Astrocyte (in vitro differentiated cells and primary cell): ENCODE measurements at regions not wholly inside any gene's neighbourhood (a gene's known extent, or its start where the extent isn't known, plus 50 kb on each side); places are given as distances from the start of the nearest gene placed in this dataset.
A peak's percentile ranks its signal among the peaks of the same experiment; 100 is the strongest.

Source experiments
- DNase-seq: peaks from one replicate; pipeline ENCODE4 v3.0.0-alpha.2; 2010; ENCODE audit warnings: low read depth
- FAIRE-seq: peaks from 2 replicates; lab custom pipeline; 2011; peaks lifted over from hg19 to GRCh38; lab: Jason Lieb, UNC
- H2AFZ ChIP-seq: 2 replicates; pipeline ENCODE4 v1.6.0; 2012; ENCODE audit warnings: low read depth, low read length, inconsistent platforms
- H3K27ac ChIP-seq: 2 replicates; pipeline ENCODE4 v1.5.1; 2011; ENCODE audit warnings: low read depth, low read length, inconsistent platforms
- H3K27me3 ChIP-seq: 2 replicates; pipeline ENCODE4 v1.6.0; 2011; ENCODE audit warnings: low read length, inconsistent platforms; ENCODE audit not compliant: insufficient read depth
- H3K36me3 ChIP-seq: 2 replicates; pipeline ENCODE4 v1.5.1; 2011; ENCODE audit warnings: low read length, inconsistent platforms; ENCODE audit not compliant: insufficient read depth
- H3K4me1 ChIP-seq: 2 replicates; pipeline ENCODE4 v1.5.1; 2011; ENCODE audit warnings: low read length, inconsistent platforms; ENCODE audit not compliant: insufficient read depth
- H3K4me2 ChIP-seq: 2 replicates; pipeline ENCODE4 v1.6.0; 2012; ENCODE audit warnings: low read length, inconsistent platforms
- H3K4me3 ChIP-seq: 2 replicates; pipeline ENCODE4 v1.5.1; 2011; ENCODE audit warnings: low read depth, mild to moderate bottlenecking, low read length, inconsistent platforms; ENCODE audit not compliant: insufficient read depth
- H3K79me2 ChIP-seq: 2 replicates; pipeline ENCODE4 v1.6.0; 2012; ENCODE audit warnings: mild to moderate bottlenecking, low read length, inconsistent platforms; ENCODE audit not compliant: insufficient read depth
- H3K9ac ChIP-seq: 2 replicates; pipeline ENCODE4 v1.6.0; 2012; ENCODE audit warnings: mild to moderate bottlenecking, low read length, inconsistent platforms
- H3K9me3 ChIP-seq: 2 replicates; pipeline ENCODE4 v1.5.1; 2012; ENCODE audit warnings: low read depth, mild to moderate bottlenecking, low read length, inconsistent platforms; ENCODE audit not compliant: insufficient read depth
- H4K20me1 ChIP-seq: 2 replicates; pipeline ENCODE4 v1.6.0; 2012; ENCODE audit warnings: low read length, inconsistent platforms; ENCODE audit not compliant: insufficient read depth
- H3K27ac Mint-ChIP-seq: one replicate; pipeline ENCODE4 v1.8.0; 2021; ENCODE audit warnings: mild to moderate bottlenecking, mixed read lengths; ENCODE audit not compliant: unreplicated experiment
- H3K27me3 Mint-ChIP-seq: one replicate; pipeline ENCODE4 v1.8.0; 2021; ENCODE audit warnings: low read depth, mixed read lengths; ENCODE audit not compliant: unreplicated experiment
- H3K36me3 Mint-ChIP-seq: one replicate; pipeline ENCODE4 v1.8.0; 2021; ENCODE audit warnings: low read depth, mixed read lengths; ENCODE audit not compliant: unreplicated experiment
- H3K4me1 Mint-ChIP-seq: one replicate; pipeline ENCODE4 v1.8.0; 2021; ENCODE audit warnings: low read depth, mixed read lengths; ENCODE audit not compliant: unreplicated experiment
- H3K4me3 Mint-ChIP-seq: one replicate; pipeline ENCODE4 v1.8.0; 2021; ENCODE audit warnings: mild to moderate bottlenecking, moderate library complexity, mixed read lengths; ENCODE audit not compliant: unreplicated experiment
- H3K9me3 Mint-ChIP-seq: one replicate; pipeline ENCODE4 v1.8.0; 2021; ENCODE audit warnings: mild to moderate bottlenecking, mixed read lengths; ENCODE audit not compliant: unreplicated experiment
- EZH2 ChIP-seq: IDR thresholded peaks from 2 replicates; pipeline ENCODE4 v1.6.1; 2012; ENCODE audit warnings: mild to moderate bottlenecking, low read length, inconsistent platforms; ENCODE audit not compliant: insufficient read depth
- TF ChIP-seq, protein P1 (sequence below): IDR thresholded peaks from 2 replicates; pipeline ENCODE4 v1.5.1; 2011; ENCODE audit warnings: low read depth, mild to moderate bottlenecking, inconsistent platforms, low read length, moderate library complexity; ENCODE audit not compliant: insufficient read depth

DNA sequence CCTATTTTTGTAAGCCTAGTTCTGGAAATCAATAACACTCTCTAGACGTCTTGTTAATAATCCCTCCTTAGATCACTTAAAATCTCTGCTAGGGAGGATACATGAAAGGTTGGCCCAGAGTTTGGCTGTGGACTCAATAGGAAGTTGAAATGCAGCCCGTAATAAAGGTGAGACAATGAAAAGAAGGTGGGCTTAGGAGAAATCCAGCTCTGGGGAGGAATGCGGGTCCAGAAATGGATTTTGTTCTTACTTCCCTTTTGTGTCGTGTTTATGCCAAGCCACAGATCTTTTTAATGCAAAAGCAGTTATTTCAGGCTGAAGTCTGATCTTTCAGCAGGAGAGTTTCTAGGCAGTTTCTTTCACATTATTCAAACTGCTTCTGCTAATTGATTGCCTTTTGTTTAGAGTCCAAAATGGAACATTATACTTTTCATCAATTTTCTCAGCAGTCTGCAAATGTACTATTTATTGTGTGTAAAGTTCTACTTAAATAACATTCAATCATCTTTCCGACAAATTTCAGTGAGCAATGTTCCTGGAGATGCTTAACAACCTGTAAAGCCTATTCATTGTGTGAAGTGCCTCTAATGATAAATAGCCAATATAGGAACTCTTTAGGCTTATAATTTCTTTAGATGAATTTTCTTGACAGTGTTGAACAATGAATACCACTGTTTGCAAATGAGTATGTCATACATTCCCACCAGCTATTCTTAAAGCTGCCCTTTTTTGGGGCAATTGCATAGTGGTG is 252.9 kb upstream of the KRR1 start:
- Histone ChIP-seq H3K36me3 (no peaks in the 10 kb centered on the region), H4K20me1 (no peaks in the 10 kb centered on the region), H3K27me3 (no peaks in the 10 kb centered on the region), H3K27ac (no peak overlapping the region), H3K4me1 (peaks cover 21% of the 10 kb centered on the region), H3K4me2 (no peak overlapping the region), H3K9ac (no peak overlapping the region), H3K79me2 (no peaks in the 10 kb centered on the region), H2AFZ (peak overlapping the region; percentile 3), H3K4me3 (no peak overlapping the region), H3K9me3 (no peaks in the 10 kb centered on the region)
- TF ChIP-seq, protein P1, sequence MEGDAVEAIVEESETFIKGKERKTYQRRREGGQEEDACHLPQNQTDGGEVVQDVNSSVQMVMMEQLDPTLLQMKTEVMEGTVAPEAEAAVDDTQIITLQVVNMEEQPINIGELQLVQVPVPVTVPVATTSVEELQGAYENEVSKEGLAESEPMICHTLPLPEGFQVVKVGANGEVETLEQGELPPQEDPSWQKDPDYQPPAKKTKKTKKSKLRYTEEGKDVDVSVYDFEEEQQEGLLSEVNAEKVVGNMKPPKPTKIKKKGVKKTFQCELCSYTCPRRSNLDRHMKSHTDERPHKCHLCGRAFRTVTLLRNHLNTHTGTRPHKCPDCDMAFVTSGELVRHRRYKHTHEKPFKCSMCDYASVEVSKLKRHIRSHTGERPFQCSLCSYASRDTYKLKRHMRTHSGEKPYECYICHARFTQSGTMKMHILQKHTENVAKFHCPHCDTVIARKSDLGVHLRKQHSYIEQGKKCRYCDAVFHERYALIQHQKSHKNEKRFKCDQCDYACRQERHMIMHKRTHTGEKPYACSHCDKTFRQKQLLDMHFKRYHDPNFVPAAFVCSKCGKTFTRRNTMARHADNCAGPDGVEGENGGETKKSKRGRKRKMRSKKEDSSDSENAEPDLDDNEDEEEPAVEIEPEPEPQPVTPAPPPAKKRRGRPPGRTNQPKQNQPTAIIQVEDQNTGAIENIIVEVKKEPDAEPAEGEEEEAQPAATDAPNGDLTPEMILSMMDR = no peak
- no peak for TF ChIP-seq EZH2
- H3K27ac Mint-ChIP-seq = no peak overlapping the region
- FAIRE-seq = no peak
- no peak for DNase-seq
- no peaks in the 10 kb centered on the region for H3K36me3 Mint-ChIP-seq
- H3K4me3 Mint-ChIP-seq = no peak overlapping the region
- H3K4me1 Mint-ChIP-seq = peaks cover 22% of the 10 kb centered on the region
- H3K9me3 Mint-ChIP-seq = no peaks in the 10 kb centered on the region
- no peaks in the 10 kb centered on the region for H3K27me3 Mint-ChIP-seq

DNA sequence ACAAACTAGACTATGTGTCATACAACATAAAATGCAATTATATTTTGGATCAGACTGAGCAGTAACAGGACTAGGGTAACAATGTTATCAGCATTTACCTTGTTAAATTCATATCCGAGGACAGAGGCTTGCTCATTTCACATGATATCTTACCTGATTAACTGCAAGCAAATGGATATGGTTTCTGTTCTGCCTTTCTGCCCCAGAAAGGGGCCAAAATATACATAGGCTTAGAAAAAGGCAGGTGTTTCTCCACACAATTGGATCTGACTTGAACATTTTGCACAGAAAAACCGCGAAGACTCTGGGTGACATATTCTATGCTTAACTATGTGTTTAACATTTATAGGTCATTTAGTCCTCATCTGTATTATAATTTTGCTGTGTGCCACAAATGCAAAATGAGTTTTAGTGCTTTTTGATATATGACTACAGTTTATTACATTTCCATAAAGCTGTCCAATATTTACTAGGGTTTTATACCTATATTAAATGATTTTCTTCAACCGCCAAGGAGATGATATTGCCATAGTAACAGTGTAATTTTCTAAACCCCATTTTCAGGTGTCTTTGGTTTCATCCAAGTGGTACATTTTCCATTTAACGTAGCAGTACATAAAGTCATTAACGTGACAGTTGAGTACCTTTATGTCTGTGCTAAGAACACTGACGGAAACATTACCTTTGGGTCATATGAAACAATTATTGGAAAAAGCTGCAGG is 249.3 kb upstream of the KRR1 start:
- Histone ChIP-seq H3K4me3 (no peak overlapping the region), H2AFZ (no peak overlapping the region), H3K9me3 (no peaks in the 10 kb centered on the region), H3K36me3 (no peaks in the 10 kb centered on the region), H3K4me2 (peak overlapping the region; percentile 57), H3K27ac (peak overlapping the region; percentile 37), H4K20me1 (no peaks in the 10 kb centered on the region), H3K9ac (no peak overlapping the region), H3K79me2 (no peaks in the 10 kb centered on the region), H3K4me1 (peaks cover 8% of the 10 kb centered on the region), H3K27me3 (no peaks in the 10 kb centered on the region)
- H3K36me3 Mint-ChIP-seq = peaks cover 1% of the 10 kb centered on the region
- no peaks in the 10 kb centered on the region for H3K9me3 Mint-ChIP-seq
- peaks cover 15% of the 10 kb centered on the region for H3K4me1 Mint-ChIP-seq
- no peaks in the 10 kb centered on the region for H3K27me3 Mint-ChIP-seq
- no peak overlapping the region for H3K4me3 Mint-ChIP-seq
- DNase-seq = no peak
- H3K27ac Mint-ChIP-seq = no peak overlapping the region
- no peak for FAIRE-seq
- TF ChIP-seq, protein P1 = no peak
- TF ChIP-seq EZH2 = no peak
